HG03442 (cell line): ENCODE measurements at regions not wholly inside any gene's neighbourhood (a gene's known extent, or its start where the extent isn't known, plus 50 kb on each side); places are given as distances from the start of the nearest gene placed in this dataset.

ENCODE experiments used
- ATAC-seq: cut with Tn5 transposase; IDR thresholded peaks from one replicate; pipeline ENCODE4 v1.9.1; 2021; ENCODE audit warnings: mild to moderate bottlenecking, moderate library complexity; ENCODE audit not compliant: unreplicated experiment

DNA sequence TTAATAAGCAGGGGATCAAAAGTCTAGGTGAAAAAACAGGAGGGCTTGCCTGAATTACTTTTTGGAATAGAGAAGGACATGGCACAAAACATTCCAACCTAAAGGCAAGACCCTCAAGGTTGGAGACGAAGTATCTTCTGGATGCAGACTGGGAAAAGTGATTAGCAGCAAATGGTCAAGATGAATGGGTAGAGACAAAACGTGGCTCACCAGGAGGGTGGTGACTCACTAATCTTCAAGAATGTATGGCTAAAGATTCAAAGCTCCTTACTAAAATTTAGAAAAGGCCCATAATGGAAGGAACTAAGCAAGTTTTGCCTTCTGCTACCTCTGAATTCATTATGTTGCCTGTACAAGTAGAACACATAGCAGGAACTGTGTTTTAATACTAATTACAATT is 469.5 kb upstream of the RBFOX1 start:
- ATAC-seq, result no peak

DNA sequence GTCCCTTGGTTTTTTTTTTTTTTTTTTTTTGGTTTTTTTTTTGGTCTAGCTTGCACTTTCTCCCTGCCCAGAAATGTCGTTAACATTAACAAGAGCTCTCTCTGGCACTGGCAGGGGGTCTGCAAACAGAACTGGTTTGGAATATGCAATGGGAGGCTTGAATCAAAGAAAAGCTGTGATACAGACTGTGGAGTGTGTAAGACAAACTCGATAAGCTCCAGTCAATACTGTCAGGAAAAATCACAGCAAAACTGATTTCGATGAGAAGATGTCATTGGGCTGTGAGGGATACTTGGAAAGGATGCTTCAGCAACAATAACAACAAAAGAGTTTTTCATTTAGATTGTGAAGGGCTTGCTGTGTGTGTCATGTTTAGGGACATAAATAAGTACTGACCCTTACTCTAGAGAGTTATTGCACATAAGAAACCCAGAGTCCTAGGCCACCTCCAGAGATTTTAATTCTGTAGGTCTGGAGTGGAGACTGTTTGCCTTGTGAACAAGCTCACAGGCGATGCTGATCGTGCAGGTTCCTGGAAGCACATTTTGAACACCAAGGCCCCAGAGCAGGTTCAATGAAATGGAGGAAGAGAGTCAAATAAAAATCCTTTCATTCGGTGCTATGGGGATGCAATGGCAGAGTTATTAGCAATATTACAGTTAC is 470.7 kb upstream of the RBFOX1 start:
- ATAC-seq, result no peak

DNA sequence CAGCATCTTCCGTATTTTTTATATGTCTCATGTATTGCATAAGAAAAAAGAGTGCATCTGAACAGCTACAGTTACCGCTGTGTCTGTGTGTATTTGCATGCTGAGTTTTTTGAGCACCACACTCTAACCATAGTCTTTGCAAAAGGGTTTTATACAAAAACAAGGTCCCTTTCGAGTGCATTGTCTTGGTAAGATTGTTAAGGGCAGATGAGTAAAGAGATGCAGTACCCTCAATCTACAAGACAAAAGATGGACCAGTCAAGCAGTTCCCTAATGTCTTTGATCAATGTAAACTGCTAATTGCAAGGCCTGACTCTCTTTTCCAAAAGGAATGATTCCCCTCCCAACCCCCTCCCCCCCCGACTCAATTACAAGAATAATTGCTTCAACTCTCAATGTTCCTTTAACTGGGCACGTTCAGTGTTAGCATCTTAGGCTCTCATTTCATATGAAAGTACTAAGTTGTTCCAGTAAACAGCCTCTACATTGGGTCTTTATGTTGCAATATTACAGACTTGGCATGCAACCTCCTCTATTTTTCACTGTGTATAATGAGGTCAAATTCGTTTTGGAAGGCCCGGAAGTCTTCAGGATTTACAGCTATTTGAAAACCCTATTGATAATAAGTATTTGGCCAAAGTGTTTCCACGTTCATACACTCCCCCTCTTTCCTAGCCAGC is 471.4 kb upstream of the RBFOX1 start:
- no peak for ATAC-seq

- no peak for ATAC-seq
Observed at GRCh38 chr16:6857575-6857974, 475.1 kb upstream of the RBFOX1 start.

GRCh38 chr16:6856578-6856977 is 476.1 kb upstream of the RBFOX1 start:
- ATAC-seq, result no peak

DNA sequence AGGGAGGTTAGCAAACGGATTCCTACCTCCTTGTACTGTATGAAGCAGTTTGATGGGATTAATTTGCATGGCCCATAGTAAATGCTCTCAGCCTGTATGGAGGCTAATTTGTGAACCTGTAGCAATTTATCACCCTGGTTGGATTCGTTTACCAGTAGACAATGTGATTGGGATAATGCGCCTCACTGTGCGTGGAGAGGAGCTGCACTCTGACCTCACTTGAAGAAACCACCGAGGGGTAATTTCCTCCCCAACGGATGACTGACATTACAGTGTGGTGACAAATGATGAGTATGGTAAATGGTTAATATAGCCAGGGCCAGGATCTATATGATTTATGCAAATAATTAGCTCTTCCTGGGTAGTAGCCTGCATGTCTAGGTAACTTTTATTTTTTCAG is 479.1 kb upstream of the RBFOX1 start:
- no peak for ATAC-seq

- no peak for ATAC-seq
Observed at GRCh38 chr16:6852643-6853225, 479.9 kb upstream of the RBFOX1 start.

DNA sequence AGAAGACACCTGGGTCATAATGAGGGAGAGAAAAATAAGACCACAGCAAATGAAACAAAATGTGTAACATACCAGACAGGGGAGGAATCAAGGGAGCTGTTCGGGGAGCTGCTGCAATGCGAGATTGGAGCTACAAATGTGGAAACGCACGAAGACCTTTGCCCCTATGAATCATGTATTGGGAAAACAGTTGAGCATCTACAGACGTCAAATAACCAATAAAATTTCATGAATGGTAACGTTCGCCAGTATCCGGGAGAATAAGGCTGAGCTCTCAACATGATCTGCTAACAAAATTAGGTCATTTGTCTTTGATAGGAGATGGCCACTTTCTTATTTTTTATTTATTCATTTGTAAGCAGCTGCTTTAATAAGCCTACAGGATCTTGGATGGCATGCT is 486.2 kb upstream of the RBFOX1 start:
- ATAC-seq, result no peak

DNA sequence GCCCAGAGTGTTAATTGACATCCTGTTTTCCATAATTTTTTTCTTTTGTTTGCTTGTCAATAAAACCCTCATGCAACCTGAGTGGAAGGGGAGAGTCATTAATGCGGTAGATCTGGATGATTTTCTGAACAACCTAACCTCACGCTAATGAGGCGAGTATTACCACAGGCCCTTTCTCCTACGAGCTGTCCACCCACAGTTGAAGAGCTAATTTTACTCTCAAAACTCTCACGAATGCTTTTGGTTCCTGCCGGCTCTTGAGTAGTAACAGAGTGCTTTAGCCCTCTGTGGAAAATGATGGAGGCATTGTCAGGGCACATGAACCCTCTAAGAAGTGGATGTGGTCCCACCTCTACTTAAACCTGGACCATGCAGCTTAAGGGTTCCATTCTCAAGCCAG is 491.3 kb upstream of the RBFOX1 start:
- ATAC-seq, result no peak

DNA sequence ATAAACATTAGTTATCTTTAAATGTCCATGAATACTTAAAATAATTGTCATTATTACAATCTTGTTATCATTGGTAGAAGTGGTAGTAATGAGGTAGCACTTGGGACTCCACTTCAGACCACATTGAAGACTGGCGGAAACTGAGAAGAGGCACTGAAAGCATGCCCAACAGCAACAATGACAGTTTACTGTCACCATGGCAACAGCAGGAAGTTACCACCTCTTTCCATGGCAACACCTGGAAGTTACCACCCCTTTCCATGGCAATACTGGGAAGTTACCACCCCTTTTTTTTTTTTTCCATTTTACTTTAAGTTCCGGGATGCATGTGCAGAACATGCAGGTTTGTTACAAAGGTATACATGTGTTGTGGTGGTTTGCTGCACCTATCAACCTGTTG is 494.9 kb upstream of the RBFOX1 start:
- no peak for ATAC-seq

GRCh38 chr16:6836766-6837165 is 495.9 kb upstream of the RBFOX1 start:
- ATAC-seq, result no peak

- no peak for ATAC-seq
Observed at GRCh38 chr16:6835941-6836340, 496.7 kb upstream of the RBFOX1 start.

DNA sequence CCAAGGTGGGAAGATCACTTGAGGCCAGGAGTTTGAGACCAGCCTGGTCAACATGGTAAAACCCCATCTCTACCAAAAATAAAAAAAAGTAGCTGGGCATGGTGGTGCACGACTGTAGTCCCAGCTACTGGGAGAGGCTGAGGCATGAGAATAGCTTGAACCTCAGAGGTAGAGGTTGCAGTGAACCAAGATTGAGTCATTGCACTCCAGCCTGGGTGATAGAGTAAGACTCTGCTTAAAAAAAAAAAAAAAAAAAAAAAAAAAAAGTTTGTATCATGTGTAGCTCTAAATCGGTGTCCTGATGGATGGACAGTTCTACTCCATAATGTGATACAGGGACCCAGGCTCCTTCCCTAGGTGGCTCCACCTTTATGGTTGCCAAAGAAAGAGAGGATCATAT is 497.1 kb upstream of the RBFOX1 start:
- no peak for ATAC-seq

DNA sequence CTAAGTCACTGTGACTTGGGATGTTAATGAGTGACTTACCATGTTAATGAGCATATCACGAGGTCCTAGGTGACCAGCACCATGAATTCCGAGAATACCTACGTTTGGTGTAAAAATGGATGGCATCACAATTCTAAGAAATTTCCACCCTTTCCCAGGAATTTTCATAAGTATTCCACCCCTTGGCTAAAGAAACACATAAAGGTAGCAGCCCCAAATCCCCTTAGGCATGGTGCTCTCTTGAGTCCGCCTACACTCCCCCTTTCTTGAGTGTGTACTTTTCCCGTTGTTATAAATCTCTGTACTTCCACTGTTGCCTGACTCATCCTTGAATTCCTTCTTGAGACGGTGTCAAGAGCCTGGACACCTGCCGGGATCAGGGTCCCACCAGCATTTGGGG is 504.0 kb upstream of the RBFOX1 start:
- ATAC-seq, result no peak

GRCh38 chr16:6827931-6828330 is 504.7 kb upstream of the RBFOX1 start:
- no peak for ATAC-seq

GRCh38 chr16:6827267-6827666 is 505.4 kb upstream of the RBFOX1 start:
- no peak for ATAC-seq

GRCh38 chr16:6822041-6822440 is 510.6 kb upstream of the RBFOX1 start:
- no peak for ATAC-seq

DNA sequence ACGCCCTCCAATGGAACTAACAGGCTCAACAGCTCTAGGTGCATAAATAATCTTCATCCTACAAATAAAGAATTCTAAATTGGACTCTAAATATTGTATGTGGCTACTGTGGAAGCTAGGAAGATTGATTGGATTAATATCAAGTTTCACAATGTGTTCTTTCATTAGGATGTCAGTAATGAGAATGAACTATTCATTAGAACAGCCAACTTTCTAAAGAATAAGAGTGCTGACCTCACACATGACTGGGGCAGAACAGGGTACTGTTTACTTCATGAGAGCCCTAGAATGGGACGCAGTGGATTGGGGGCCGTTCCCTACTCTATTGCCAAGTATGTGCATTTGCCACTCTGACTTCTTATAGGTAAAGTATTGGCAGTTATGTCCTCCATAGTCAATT is 528.2 kb upstream of the RBFOX1 start:
- no peak for ATAC-seq

- no peak for ATAC-seq
Observed at GRCh38 chr16:6803176-6803575, 529.5 kb upstream of the RBFOX1 start.

- ATAC-seq, result no peak
Observed at GRCh38 chr16:6797223-6797622, 535.4 kb upstream of the RBFOX1 start.

- ATAC-seq, result no peak
Observed at GRCh38 chr16:6777624-6778023, 555.0 kb upstream of the RBFOX1 start.

- no peak for ATAC-seq
Observed at GRCh38 chr16:6775712-6776111, 556.9 kb upstream of the RBFOX1 start.

- no peak for ATAC-seq
Observed at GRCh38 chr16:6771956-6772355, 560.7 kb upstream of the RBFOX1 start.
